ENCODE measurements at regions not wholly inside any gene's neighbourhood (a gene's known extent, or its start where the extent isn't known, plus 50 kb on each side); places are given as distances from the start of the nearest gene placed in this dataset.

DNA sequence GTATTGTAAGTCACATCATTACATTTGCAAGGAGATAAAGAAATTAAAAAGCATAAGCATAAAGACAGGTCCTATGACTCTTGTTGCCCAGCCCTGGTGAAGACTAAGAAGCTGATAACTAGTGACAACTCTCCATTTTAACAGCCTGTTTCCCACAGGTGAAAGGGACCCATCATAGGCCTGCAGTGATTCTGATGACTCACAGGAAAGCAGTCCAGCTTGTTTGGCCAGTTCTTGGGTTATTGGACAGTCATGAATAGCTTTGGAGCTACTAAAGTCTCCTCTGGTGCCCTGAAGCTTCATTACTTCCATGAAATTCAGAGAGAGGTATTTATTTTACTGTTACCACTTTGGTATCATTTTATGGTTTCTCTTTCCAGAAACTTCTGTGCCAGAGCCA is 55.5 kb upstream of the DYRK2 start:
- DNase-seq, result no peak

DNA sequence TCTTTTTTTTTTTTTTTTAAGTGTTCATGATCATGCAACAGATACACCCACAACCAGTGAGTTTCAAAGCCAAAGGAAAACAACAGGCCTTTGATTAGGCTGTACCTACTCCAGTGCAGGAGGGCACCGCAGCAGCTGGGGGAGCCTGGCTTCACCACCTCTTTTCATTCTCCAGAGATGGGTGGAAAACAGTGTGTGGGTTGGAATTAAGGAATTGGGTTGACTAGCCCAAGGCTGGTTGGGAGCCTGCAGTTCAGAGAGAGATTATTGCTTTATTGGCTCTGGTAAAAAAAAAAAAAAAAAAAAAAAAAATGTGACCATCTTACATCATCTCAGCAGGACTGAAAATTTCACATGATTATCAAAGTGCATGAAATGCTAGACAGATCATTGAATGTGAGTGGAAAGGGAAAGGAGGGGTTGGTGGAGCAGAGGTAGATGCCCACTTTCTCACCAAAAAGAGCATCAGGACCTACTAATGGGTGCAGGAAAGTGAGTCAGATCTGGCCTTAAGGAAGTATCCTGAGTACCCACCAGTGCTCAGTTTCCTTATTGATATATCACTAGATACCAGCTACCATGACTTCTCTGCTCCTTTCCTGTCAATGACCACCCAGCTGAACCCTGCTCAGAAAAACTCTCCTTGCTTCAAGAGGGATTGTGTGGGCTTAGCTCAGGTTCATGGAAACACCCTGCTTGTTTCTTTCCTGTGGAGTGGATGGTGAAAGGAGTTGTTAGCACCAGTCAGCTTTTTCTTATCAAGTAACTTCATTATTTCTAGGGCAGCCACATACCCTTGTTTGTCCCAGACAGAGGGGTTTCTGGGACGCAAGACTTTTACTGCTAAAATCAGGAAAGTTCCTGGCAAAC is 54.8 kb upstream of the DYRK2 start:
- no peak for DNase-seq

DNA sequence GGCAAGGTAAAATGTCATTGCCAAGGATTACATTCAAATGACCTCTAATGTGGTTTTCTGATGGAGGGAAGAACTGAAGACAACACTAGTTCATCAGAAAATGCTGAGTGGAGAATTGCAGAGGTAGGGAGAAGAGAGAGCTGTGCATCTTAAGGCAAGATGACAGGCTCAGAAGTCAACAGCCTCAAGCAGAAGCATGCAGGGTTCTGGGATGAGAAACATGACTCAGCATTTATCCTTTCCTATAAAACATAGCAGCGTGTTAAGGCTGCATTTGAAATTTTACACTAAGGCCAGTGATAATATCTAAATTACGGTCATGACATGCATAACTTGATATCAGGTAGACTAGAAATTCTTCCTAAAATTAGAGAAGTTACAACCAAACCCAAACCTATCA is 53.7 kb upstream of the DYRK2 start:
- DNase-seq, result no peak

DNA sequence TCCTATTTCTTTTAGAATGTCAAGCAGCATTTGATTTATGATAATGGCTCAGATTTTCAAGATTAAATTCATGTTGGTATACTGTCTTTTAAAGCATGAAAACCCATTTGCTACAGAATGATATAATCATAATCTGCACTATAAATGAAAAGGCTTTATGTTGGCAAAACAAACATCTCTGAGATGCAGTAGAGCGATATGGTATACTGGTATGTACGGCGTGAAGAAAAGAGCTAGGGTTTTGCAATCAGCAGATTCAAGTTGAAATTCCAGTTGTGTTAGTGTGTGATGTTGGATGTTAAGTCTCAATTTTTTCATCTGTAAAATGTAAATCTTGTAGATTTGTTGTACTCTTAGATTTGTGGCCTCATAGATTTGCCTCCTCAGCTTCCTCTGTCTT is 53.2 kb upstream of the DYRK2 start:
- no peak for DNase-seq

DNA sequence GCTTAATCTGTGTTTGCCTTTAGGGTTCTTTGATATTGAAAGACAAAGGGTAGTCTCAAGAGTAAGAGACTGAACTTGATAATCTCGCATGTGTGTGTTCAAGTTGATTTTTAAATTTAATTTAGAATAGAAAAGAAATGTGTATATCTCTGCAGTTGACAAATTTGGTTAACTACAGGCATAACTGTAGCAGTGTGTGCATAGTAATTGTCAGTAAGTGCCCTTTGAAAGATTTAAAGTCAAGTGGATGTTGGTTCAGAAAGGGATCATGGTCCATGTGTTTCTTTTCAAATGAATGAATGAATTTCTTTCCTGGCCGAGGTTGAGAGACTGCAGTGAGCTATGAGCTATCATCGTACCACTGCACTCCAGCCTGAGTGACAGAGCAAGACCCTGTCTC is 49.9 kb upstream of the DYRK2 start:
- no peak for DNase-seq

All from NCI-H1694 (cell line).